ENCODE measurements at regions not wholly inside any gene's neighbourhood (a gene's known extent, or its start where the extent isn't known, plus 50 kb on each side); places are given as distances from the start of the nearest gene placed in this dataset.

- TF ChIP-seq ATF3 (IDR thresholded peaks at IDR 0.05): no peak
- no peak for TF ChIP-seq EGR1 (IDR thresholded peaks at IDR 0.05; ENCODE audit: low read depth in 2 of 2)
- no peak for TF ChIP-seq FOXA2 (IDR thresholded peaks at IDR 0.05)
Observed at GRCh38 chr4:132572210-132572609, 576.9 kb upstream of the PCDH10 start (continued).

GRCh38 chr4:132587626-132588025 is 561.5 kb upstream of the PCDH10 start:
- H3K36me3 ChIP-seq (ENCODE audit: control insufficient read depth in 4 of 4, insufficient read depth in 3 of 4, low read depth in 1 of 4, low read length in 3 of 4): no peaks in the 10 kb centered on the region

More at GRCh38 chr4:132587626-132588025, 561.5 kb upstream of the PCDH10 start:
- Histone ChIP-seq H3K27me3 (ENCODE audit: control insufficient read depth in 4 of 4, insufficient read depth in 4 of 4, low read length in 3 of 4) (no peaks in the 10 kb centered on the region), H3K9me3 (ENCODE audit: control insufficient read depth in 4 of 4, low read length in 3 of 4) (no peaks in the 10 kb centered on the region), H3K27ac (ENCODE audit: low read depth in 1 of 2, low read length in 2 of 2) (no peak overlapping the region), H3K4me1 (ENCODE audit: control insufficient read depth in 4 of 4, insufficient read depth in 4 of 4, low read length in 3 of 4) (no peaks in the 10 kb centered on the region), H3K4me3 (ENCODE audit: low read depth in 1 of 3, low read length in 3 of 3) (no peak overlapping the region), H3K9ac (ENCODE audit: low read depth in 1 of 2, low read length in 2 of 2) (no peak overlapping the region)
- no peak for DNase-seq (ENCODE audit: low spot score)
- TF ChIP-seq CTCF (IDR thresholded peaks at IDR 0.05; ENCODE audit: low read depth, low read length, missing input control) (no peak), GABPA (IDR thresholded peaks at IDR 0.05 in 1 of 2, conservative IDR thresholded peaks at IDR 0.05 in 1 of 2) (no peak), HNF4G (IDR thresholded peaks at IDR 0.05) (no peak), ATF3 (IDR thresholded peaks at IDR 0.05) (no peak), ZBTB33 (IDR thresholded peaks at IDR 0.05) (no peak), MAX (IDR thresholded peaks at IDR 0.05) (no peak), RAD21 (IDR thresholded peaks at IDR 0.05) (no peak), FOXA2 (IDR thresholded peaks at IDR 0.05) (no peak), NR2F2 (IDR thresholded peaks at IDR 0.05) (no peak), FOXA1 (IDR thresholded peaks at IDR 0.05) (no peak), SP1 (IDR thresholded peaks at IDR 0.05) (no peak), YY1 (IDR thresholded peaks at IDR 0.05) (no peak), RXRA (IDR thresholded peaks at IDR 0.05) (no peak), TAF1 (conservative IDR thresholded peaks at IDR 0.05) (no peak)

All from liver (tissue), 7 donors.